ENCODE measurements at regions not wholly inside any gene's neighbourhood (a gene's known extent, or its start where the extent isn't known, plus 50 kb on each side); places are given as distances from the start of the nearest gene placed in this dataset.

DNA sequence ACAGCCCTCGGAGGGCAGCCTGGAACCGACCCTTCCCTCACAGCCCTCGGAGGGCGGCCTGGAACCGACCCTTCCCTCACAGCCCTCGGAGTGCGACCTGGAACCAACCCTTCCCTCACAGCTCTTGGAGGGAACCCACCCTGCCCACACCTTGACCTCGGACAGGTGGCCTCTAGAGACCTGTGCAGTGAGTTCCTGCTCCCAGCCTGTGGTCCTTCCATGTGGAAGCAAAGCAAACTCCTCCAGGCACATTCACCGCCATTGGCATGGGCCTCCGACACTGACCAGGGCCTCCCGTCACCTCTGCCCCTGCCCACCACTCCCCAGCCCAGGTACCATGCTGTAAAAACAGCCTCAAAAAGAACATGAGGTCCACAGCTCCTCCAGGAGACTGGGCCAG is 272.1 kb downstream of the BRD1 start:
- H3K4me2 ChIP-seq (ENCODE audit: insufficient read depth, low read length, poor library complexity, severe bottlenecking): no peak overlapping the region
- no peak overlapping the region for H4K8ac ChIP-seq (ENCODE audit: low read depth, low read length)
- H3K4me1 ChIP-seq (ENCODE audit: control insufficient read depth in 2 of 2, insufficient read depth in 1 of 2, low read depth in 1 of 2, low read length in 2 of 2): no peaks in the 10 kb centered on the region
- no peak overlapping the region for H3K9ac ChIP-seq (ENCODE audit: low read depth, low read length, poor library complexity)
- no peak for DNase-seq (ENCODE audit: low spot score)
- no peak overlapping the region for H4K91ac ChIP-seq (ENCODE audit: low read depth, low read length, poor library complexity)
- no peak overlapping the region for H2BK120ac ChIP-seq (ENCODE audit: low read depth, low read length)
- H3K9me3 ChIP-seq (replicated peaks in 1 of 2; ENCODE audit: control insufficient read depth in 2 of 2, insufficient read depth in 1 of 2, low read depth in 1 of 2, low read length in 2 of 2): peaks cover 0 to 8% of the 10 kb centered on the region in 2 donors
- H3K36me3 ChIP-seq (replicated peaks in 1 of 2; ENCODE audit: control insufficient read depth in 2 of 2, insufficient read depth in 2 of 2, low read length in 2 of 2): no peaks in the 10 kb centered on the region
- H3K79me1 ChIP-seq (ENCODE audit: low read depth, low read length): no peaks in the 10 kb centered on the region
- no peak overlapping the region for H2BK5ac ChIP-seq (ENCODE audit: low read length)
- H3K4ac ChIP-seq (ENCODE audit: low read length): no peak overlapping the region
- no peak overlapping the region for H2AK5ac ChIP-seq (ENCODE audit: low read depth, low read length)
- peak overlapping the region; percentile 55 for H3K23ac ChIP-seq (ENCODE audit: low read depth, low read length, poor library complexity)
- no peak overlapping the region for H3K27ac ChIP-seq (replicated peaks; ENCODE audit: low read length)
- no peak overlapping the region for H2BK12ac ChIP-seq (ENCODE audit: low read length)
- no CpG with 5 or more reads among the region's 11 CpGs for WGBS, 2 donors (ENCODE audit: extremely low coverage in 2 of 2, insufficient read length in 2 of 2, insufficient replicate concordance in 1 of 2)
- peak overlapping the region; percentile 47 for H3K14ac ChIP-seq (ENCODE audit: low read length)
- H2BK15ac ChIP-seq (ENCODE audit: low read length): no peak overlapping the region
- peak overlapping the region in 1 of 2 donors; percentile 25 for H3K4me3 ChIP-seq (ENCODE audit: low read length in 2 of 2)
- peak overlapping the region; percentile 38 for H3K18ac ChIP-seq (ENCODE audit: low read length)
- no peaks in the 10 kb centered on the region for H3K27me3 ChIP-seq (ENCODE audit: control insufficient read depth in 3 of 3, insufficient read depth in 3 of 3, low read depth in 1 of 3, low read length in 3 of 3)
- no peak overlapping the region for H2AFZ ChIP-seq (ENCODE audit: low read length)

DNA sequence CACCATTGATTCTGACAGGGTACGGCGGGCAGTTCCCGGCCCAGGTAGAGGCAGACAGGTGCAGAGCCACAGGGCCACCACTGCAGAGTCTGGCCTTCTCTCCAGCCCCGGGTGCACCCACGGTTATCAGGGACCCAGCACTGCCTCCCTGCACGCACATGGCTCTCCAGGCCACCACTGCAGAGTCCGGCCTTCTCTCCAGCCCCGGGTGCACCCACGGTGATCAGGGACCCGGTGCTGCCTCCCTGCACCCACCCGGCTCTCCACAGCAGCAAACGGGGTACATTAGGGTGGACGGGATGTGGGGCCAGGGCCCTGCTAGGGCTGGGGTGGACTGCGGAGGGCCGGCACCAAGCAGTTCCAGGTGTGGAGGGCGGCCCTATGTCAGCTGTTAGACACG is 272.9 kb downstream of the BRD1 start:
- no peak overlapping the region for H3K4ac ChIP-seq (ENCODE audit: low read length)
- no peaks in the 10 kb centered on the region for H3K4me1 ChIP-seq (ENCODE audit: control insufficient read depth in 2 of 2, insufficient read depth in 1 of 2, low read depth in 1 of 2, low read length in 2 of 2)
- WGBS, 2 donors (ENCODE audit: extremely low coverage in 2 of 2, insufficient read length in 2 of 2, insufficient replicate concordance in 1 of 2): no CpG with 5 or more reads among the region's 17 CpGs
- no peak overlapping the region for H3K4me2 ChIP-seq (ENCODE audit: insufficient read depth, low read length, poor library complexity, severe bottlenecking)
- no peak overlapping the region for H3K23ac ChIP-seq (ENCODE audit: low read depth, low read length, poor library complexity)
- H2BK15ac ChIP-seq (ENCODE audit: low read length): no peak overlapping the region
- no peak overlapping the region for H2BK120ac ChIP-seq (ENCODE audit: low read depth, low read length)
- no peak overlapping the region for H2AK5ac ChIP-seq (ENCODE audit: low read depth, low read length)
- no peak overlapping the region for H3K4me3 ChIP-seq (ENCODE audit: low read length in 2 of 2)
- DNase-seq (ENCODE audit: low spot score): no peak
- no peaks in the 10 kb centered on the region for H3K27me3 ChIP-seq (ENCODE audit: control insufficient read depth in 3 of 3, insufficient read depth in 3 of 3, low read depth in 1 of 3, low read length in 3 of 3)
- H3K9me3 ChIP-seq (replicated peaks in 1 of 2; ENCODE audit: control insufficient read depth in 2 of 2, insufficient read depth in 1 of 2, low read depth in 1 of 2, low read length in 2 of 2): peaks cover 0 to 9% of the 10 kb centered on the region in 2 donors
- no peak overlapping the region for H3K9ac ChIP-seq (ENCODE audit: low read depth, low read length, poor library complexity)
- no peaks in the 10 kb centered on the region for H3K79me1 ChIP-seq (ENCODE audit: low read depth, low read length)
- no peak overlapping the region for H2BK5ac ChIP-seq (ENCODE audit: low read length)
- no peak overlapping the region for H2AFZ ChIP-seq (ENCODE audit: low read length)
- H2BK12ac ChIP-seq (ENCODE audit: low read length): no peak overlapping the region
- no peaks in the 10 kb centered on the region for H3K36me3 ChIP-seq (replicated peaks in 1 of 2; ENCODE audit: control insufficient read depth in 2 of 2, insufficient read depth in 2 of 2, low read length in 2 of 2)
- H3K14ac ChIP-seq (ENCODE audit: low read length): no peak overlapping the region
- no peak overlapping the region for H4K91ac ChIP-seq (ENCODE audit: low read depth, low read length, poor library complexity)
- H4K8ac ChIP-seq (ENCODE audit: low read depth, low read length): no peak overlapping the region
- no peak overlapping the region for H3K18ac ChIP-seq (ENCODE audit: low read length)
- no peak overlapping the region for H3K27ac ChIP-seq (replicated peaks; ENCODE audit: low read length)

DNA sequence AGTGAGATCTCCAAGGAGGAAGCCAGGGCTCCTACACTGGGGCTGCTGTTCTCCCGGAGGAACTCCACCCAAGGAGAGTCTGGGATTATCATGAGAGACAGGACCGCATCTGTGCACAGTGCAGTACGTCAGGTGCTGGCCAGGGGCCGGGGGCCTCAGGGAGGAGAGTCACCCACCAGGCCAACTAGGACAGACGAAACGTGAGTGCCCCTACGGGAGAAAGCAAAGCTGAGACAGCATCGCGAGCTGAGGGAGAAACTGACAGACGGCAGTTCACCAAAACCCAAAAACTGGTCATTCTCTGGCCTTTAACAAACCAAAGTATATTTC is 273.4 kb downstream of the BRD1 start:
- H3K9me3 ChIP-seq (replicated peaks in 1 of 2; ENCODE audit: control insufficient read depth in 2 of 2, insufficient read depth in 1 of 2, low read depth in 1 of 2, low read length in 2 of 2): peaks cover 0 to 9% of the 10 kb centered on the region in 2 donors
- DNase-seq (ENCODE audit: low spot score): no peak
- no peak overlapping the region for H3K4ac ChIP-seq (ENCODE audit: low read length)
- no peaks in the 10 kb centered on the region for H3K79me1 ChIP-seq (ENCODE audit: low read depth, low read length)
- H3K9ac ChIP-seq (ENCODE audit: low read depth, low read length, poor library complexity): peak overlapping the region; percentile 15
- H3K27me3 ChIP-seq (ENCODE audit: control insufficient read depth in 3 of 3, insufficient read depth in 3 of 3, low read depth in 1 of 3, low read length in 3 of 3): no peaks in the 10 kb centered on the region
- no peak overlapping the region for H2AK5ac ChIP-seq (ENCODE audit: low read depth, low read length)
- H2BK15ac ChIP-seq (ENCODE audit: low read length): no peak overlapping the region
- no peak overlapping the region for H4K91ac ChIP-seq (ENCODE audit: low read depth, low read length, poor library complexity)
- no peak overlapping the region for H3K14ac ChIP-seq (ENCODE audit: low read length)
- no peak overlapping the region for H4K8ac ChIP-seq (ENCODE audit: low read depth, low read length)
- no peak overlapping the region for H3K4me3 ChIP-seq (ENCODE audit: low read length in 2 of 2)
- H2BK12ac ChIP-seq (ENCODE audit: low read length): no peak overlapping the region
- no peak overlapping the region for H2AFZ ChIP-seq (ENCODE audit: low read length)
- no CpG with 5 or more reads among the region's 10 CpGs for WGBS, 2 donors (ENCODE audit: extremely low coverage in 2 of 2, insufficient read length in 2 of 2, insufficient replicate concordance in 1 of 2)
- H3K18ac ChIP-seq (ENCODE audit: low read length): no peak overlapping the region
- H3K23ac ChIP-seq (ENCODE audit: low read depth, low read length, poor library complexity): no peak overlapping the region
- no peak overlapping the region for H2BK120ac ChIP-seq (ENCODE audit: low read depth, low read length)
- no peak overlapping the region for H3K4me2 ChIP-seq (ENCODE audit: insufficient read depth, low read length, poor library complexity, severe bottlenecking)
- H3K27ac ChIP-seq (replicated peaks; ENCODE audit: low read length): no peak overlapping the region
- no peaks in the 10 kb centered on the region for H3K36me3 ChIP-seq (replicated peaks in 1 of 2; ENCODE audit: control insufficient read depth in 2 of 2, insufficient read depth in 2 of 2, low read length in 2 of 2)
- no peaks in the 10 kb centered on the region for H3K4me1 ChIP-seq (ENCODE audit: control insufficient read depth in 2 of 2, insufficient read depth in 1 of 2, low read depth in 1 of 2, low read length in 2 of 2)
- H2BK5ac ChIP-seq (ENCODE audit: low read length): no peak overlapping the region

DNA sequence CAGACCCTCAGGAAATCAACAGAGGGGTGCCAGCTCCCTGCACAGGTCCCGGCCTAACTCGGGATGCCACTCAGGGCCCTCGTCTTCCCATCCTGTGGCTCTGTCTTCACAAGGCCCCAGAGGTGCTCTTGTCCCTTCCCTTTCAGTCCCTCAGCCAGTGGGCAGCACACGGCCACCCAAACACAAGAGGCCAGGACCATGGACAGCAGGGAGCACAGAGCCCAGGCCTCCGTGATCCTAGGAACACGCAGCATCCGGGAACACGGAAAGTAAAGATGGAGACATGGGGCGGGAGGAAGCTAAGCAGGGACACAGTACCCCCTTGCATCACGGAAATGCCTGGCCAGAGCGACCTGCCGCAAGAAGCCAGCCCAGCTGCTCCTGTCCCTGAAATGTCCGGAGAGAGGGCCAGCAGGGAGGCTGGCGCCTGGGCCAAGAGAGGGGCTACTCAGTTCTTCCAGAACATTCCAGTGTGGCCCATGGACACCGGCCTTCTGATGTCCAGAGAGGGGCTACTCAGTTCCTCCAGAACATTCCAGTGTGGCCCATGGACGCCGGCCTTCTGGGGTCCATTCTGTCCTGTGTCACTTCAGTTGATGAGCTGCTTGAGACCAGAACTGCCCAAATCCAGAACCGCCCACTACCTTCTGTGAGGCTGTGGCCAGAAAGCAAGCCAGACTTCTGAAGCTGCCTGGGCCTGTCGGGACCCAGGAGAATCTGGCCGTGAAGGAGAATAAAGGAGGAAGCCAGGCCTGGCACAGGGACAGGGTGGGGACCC is 274.0 kb downstream of the BRD1 start:
- Histone ChIP-seq H3K79me1 (ENCODE audit: low read depth, low read length) (no peaks in the 10 kb centered on the region), H3K27ac (replicated peaks; ENCODE audit: low read length) (no peak overlapping the region), H3K36me3 (replicated peaks in 1 of 2; ENCODE audit: control insufficient read depth in 2 of 2, insufficient read depth in 2 of 2, low read length in 2 of 2) (no peaks in the 10 kb centered on the region), H2BK120ac (ENCODE audit: low read depth, low read length) (no peak overlapping the region), H3K14ac (ENCODE audit: low read length) (no peak overlapping the region), H4K91ac (ENCODE audit: low read depth, low read length, poor library complexity) (no peak overlapping the region), H2AK5ac (ENCODE audit: low read depth, low read length) (no peak overlapping the region), H3K4me3 (ENCODE audit: low read length in 2 of 2) (no peak overlapping the region), H3K23ac (ENCODE audit: low read depth, low read length, poor library complexity) (peak overlapping the region; percentile 37), H3K9me3 (replicated peaks in 1 of 2; ENCODE audit: control insufficient read depth in 2 of 2, insufficient read depth in 1 of 2, low read depth in 1 of 2, low read length in 2 of 2) (peaks cover 0 to 9% of the 10 kb centered on the region in 2 donors), H2BK12ac (ENCODE audit: low read length) (no peak overlapping the region), H2BK15ac (ENCODE audit: low read length) (no peak overlapping the region), H3K4ac (ENCODE audit: low read length) (no peak overlapping the region), H3K27me3 (ENCODE audit: control insufficient read depth in 3 of 3, insufficient read depth in 3 of 3, low read depth in 1 of 3, low read length in 3 of 3) (no peaks in the 10 kb centered on the region), H2BK5ac (ENCODE audit: low read length) (no peak overlapping the region), H3K18ac (ENCODE audit: low read length) (no peak overlapping the region), H3K9ac (ENCODE audit: low read depth, low read length, poor library complexity) (peak overlapping the region; percentile 15), H2AFZ (ENCODE audit: low read length) (no peak overlapping the region), H3K4me2 (ENCODE audit: insufficient read depth, low read length, poor library complexity, severe bottlenecking) (no peak overlapping the region), H3K4me1 (ENCODE audit: control insufficient read depth in 2 of 2, insufficient read depth in 1 of 2, low read depth in 1 of 2, low read length in 2 of 2) (no peaks in the 10 kb centered on the region), H4K8ac (ENCODE audit: low read depth, low read length) (no peak overlapping the region)
- WGBS, 2 donors (ENCODE audit: extremely low coverage in 2 of 2, insufficient read length in 2 of 2, insufficient replicate concordance in 1 of 2): no CpG with 5 or more reads among the region's 20 CpGs
- DNase-seq (ENCODE audit: low spot score): peak; percentile 37
